ENCODE measurements at regions not wholly inside any gene's neighbourhood (a gene's known extent, or its start where the extent isn't known, plus 50 kb on each side); places are given as distances from the start of the nearest gene placed in this dataset.

- no peak for ATAC-seq (ENCODE audit: low FRiP score)
- TF ChIP-seq CTCF (IDR thresholded peaks at IDR 0.05) = no peak
- DNase-seq (ENCODE audit: low spot score) = no peak
These were observed 1350.1 kb upstream of the C9orf72 start for GRCh38 chr9:28923351-28923750.

- ATAC-seq (ENCODE audit: low FRiP score) (no peak), DNase-seq (ENCODE audit: low spot score) (no peak)
- TF ChIP-seq CTCF (IDR thresholded peaks at IDR 0.05) = no peak
These were observed 1351.9 kb upstream of the C9orf72 start for GRCh38 chr9:28925157-28925556.

GRCh38 chr9:28926306-28926705 lies 1353.0 kb upstream of the C9orf72 start:
- ATAC-seq (ENCODE audit: low FRiP score) (no peak), DNase-seq (ENCODE audit: low spot score) (no peak)
- no peak for TF ChIP-seq CTCF (IDR thresholded peaks at IDR 0.05)

- DNase-seq (ENCODE audit: low spot score) (no peak), ATAC-seq (ENCODE audit: low FRiP score) (no peak)
- TF ChIP-seq CTCF (IDR thresholded peaks at IDR 0.05) = no peak
These were observed 1354.4 kb upstream of the C9orf72 start for GRCh38 chr9:28927691-28928090.

- no peak for TF ChIP-seq CTCF (IDR thresholded peaks at IDR 0.05)
- DNase-seq (ENCODE audit: low spot score) = no peak
- no peak for ATAC-seq (ENCODE audit: low FRiP score)
These were observed 1356.2 kb upstream of the C9orf72 start for GRCh38 chr9:28929433-28929832.

GRCh38 chr9:28930766-28931165 lies 1357.5 kb upstream of the C9orf72 start:
- TF ChIP-seq CTCF (IDR thresholded peaks at IDR 0.05) = no peak
- DNase-seq (ENCODE audit: low spot score) (no peak), ATAC-seq (ENCODE audit: low FRiP score) (no peak)

- DNase-seq (ENCODE audit: low spot score) (no peak), ATAC-seq (ENCODE audit: low FRiP score) (no peak)
- TF ChIP-seq CTCF (IDR thresholded peaks at IDR 0.05) = no peak
These were observed 1360.8 kb upstream of the C9orf72 start for GRCh38 chr9:28934111-28934510.
